ENCODE measurements at regions not wholly inside any gene's neighbourhood (a gene's known extent, or its start where the extent isn't known, plus 50 kb on each side); places are given as distances from the start of the nearest gene placed in this dataset.
"Not testable (repeated sequence)": the region's sequence is repeated elsewhere in the genome, so short reads cannot be mapped to it uniquely, and the experiment has no call there.

DNA sequence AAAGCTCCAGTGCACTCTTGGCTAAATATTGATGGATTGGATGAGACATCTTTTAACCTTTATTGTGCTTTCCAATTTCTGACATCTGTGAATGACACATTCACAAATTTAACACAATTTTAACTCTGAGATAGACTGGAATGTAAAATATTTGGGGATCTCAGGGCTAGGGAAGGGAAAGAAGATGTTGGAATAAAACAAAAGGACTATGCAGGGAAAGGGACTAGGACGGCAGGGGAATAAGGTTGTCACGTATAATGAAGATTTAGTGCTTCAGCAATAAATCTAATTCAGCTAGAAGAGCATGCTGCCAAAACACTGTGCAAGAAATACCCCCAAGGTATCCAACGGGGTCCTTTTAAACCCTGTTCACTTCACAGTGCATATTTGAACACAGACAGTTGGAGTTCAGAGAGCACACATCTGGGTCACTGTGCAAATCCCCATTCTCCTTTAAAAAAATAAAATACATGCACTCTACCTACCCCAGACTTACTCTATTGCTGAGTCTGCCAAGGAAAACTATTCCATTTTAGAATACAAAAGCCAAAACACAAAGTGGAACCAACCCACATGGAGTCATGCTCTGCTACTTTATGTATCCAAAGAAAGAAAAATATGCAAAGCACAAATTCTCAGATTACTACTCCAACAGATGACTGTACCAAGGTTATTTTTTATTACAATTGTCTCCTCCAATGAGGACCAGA is 151.0 kb upstream of the RSPO3 start:
- intact Hi-C loops (cut with DNase I): no loop called here
- no peaks in the 10 kb centered on the region for H3K36me3 ChIP-seq (replicated peaks in 1 of 2; ENCODE audit: insufficient read depth in 1 of 2, low read depth in 2 of 2)
- no peaks in the 10 kb centered on the region for H3K4me1 ChIP-seq
- WGBS, 2 donors: 13 to 32% methylated on average over 3 of the region's 3 CpGs
- no peak for DNase-seq
- H3K27me3 ChIP-seq: no peaks in the 10 kb centered on the region
- no peak overlapping the region for H3K4me3 ChIP-seq
- ATAC-seq: no peak
- no peaks in the 10 kb centered on the region for H3K9me3 ChIP-seq
- TF ChIP-seq, protein P1, sequence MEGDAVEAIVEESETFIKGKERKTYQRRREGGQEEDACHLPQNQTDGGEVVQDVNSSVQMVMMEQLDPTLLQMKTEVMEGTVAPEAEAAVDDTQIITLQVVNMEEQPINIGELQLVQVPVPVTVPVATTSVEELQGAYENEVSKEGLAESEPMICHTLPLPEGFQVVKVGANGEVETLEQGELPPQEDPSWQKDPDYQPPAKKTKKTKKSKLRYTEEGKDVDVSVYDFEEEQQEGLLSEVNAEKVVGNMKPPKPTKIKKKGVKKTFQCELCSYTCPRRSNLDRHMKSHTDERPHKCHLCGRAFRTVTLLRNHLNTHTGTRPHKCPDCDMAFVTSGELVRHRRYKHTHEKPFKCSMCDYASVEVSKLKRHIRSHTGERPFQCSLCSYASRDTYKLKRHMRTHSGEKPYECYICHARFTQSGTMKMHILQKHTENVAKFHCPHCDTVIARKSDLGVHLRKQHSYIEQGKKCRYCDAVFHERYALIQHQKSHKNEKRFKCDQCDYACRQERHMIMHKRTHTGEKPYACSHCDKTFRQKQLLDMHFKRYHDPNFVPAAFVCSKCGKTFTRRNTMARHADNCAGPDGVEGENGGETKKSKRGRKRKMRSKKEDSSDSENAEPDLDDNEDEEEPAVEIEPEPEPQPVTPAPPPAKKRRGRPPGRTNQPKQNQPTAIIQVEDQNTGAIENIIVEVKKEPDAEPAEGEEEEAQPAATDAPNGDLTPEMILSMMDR (IDR thresholded peaks at IDR 0.05): no peak
- TF ChIP-seq POLR2A (IDR thresholded peaks at IDR 0.05): no peak
- no peak overlapping the region for H3K27ac ChIP-seq

DNA sequence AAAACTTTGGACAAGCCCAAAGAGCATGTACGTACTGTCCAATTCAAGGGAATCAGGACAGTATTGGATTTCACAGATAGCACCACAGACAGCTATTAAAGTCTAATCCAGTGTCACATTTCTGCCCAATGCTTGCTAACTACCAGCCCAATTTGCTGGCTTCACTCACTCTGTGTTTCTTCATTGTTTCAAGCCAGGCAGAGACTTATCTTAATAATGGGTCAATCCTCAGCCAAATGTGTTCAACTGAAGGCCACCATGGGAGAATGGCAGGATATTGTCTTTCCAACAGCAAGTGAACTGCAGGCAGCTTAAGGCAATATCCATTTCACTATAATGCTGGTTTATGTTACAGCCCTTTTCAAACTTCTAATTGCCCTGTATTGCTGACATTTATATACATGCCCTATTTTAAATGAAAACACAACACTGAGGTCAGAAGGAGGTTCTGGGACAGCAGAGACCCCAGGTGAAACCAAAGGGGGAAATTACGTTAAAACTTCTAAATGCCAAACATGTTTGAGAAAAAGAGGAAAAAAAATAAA is 142.1 kb upstream of the RSPO3 start:
- 36 to 44% methylated on average over 2 of the region's 2 CpGs for WGBS, 2 donors
- DNase-seq: no peak
- ATAC-seq: no peak

DNA sequence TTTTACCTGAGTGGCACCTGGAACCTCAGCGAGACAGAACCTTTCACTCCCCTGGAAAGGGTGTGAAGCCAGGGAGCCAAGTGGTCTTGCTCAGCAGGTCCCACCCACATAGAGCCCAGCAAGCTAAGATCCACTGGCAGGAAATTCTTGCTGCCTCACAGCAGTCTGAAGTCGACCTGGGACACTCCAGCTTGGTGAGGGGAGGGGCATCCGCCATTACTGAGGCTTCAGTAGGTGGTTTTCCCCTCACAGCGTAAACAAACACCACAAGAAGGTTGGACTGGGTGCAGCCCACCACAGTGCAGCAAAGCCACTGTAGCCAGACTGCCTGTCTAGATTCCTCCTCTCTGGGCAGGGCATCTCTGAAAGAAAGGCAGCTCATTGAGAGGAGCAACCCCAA is 134.7 kb upstream of the RSPO3 start:
- no peaks in the 10 kb centered on the region for H3K4me1 ChIP-seq
- no peaks in the 10 kb centered on the region for H3K27me3 ChIP-seq
- WGBS, 2 donors: 40 to 63% methylated on average over 1 to 4 of the region's 4 CpGs
- peaks cover 0 to 5% (median 0%) of the 10 kb centered on the region in 3 donors for H3K9me3 ChIP-seq
- ATAC-seq (no peak), DNase-seq (no peak)
- no peak overlapping the region for H3K4me3 ChIP-seq
- H3K36me3 ChIP-seq (replicated peaks in 1 of 2; ENCODE audit: insufficient read depth in 1 of 2, low read depth in 2 of 2): no peaks in the 10 kb centered on the region
- H3K27ac ChIP-seq: no peak overlapping the region
- TF ChIP-seq POLR2A (IDR thresholded peaks at IDR 0.05): no peak
- TF ChIP-seq, protein P1 (IDR thresholded peaks at IDR 0.05): no peak
- intact Hi-C loops (cut with DNase I): no loop called here

More for the DNA sequence above, 142.1 kb upstream of the RSPO3 start:
- H3K4me3 ChIP-seq: no peak overlapping the region
- H3K27me3 ChIP-seq: no peaks in the 10 kb centered on the region
- no peak overlapping the region for H3K27ac ChIP-seq
- no peaks in the 10 kb centered on the region for H3K9me3 ChIP-seq
- TF ChIP-seq, protein P1 (IDR thresholded peaks at IDR 0.05): no peak
- TF ChIP-seq POLR2A (IDR thresholded peaks at IDR 0.05): no peak
- H3K36me3 ChIP-seq (replicated peaks in 1 of 2; ENCODE audit: insufficient read depth in 1 of 2, low read depth in 2 of 2): no peaks in the 10 kb centered on the region
- no peaks in the 10 kb centered on the region for H3K4me1 ChIP-seq
- intact Hi-C loops (cut with DNase I): no loop called here

DNA sequence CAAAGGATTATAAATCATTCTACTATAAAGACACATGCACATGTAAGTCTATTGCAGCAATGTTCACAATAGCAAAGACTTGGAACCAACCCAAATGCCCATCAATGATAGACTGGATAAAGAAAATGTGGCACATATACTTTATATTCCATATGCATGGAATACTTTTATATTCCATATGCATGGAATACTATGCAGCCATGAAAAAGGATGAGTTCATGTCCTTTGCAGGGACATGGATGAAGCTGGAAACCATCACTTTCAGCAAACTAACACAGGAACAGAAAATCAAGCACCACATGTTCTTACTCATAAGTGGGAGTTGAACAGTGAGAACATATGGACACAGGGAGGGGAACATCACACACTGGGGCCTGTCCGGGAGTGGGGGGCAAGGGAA is 130.3 kb upstream of the RSPO3 start:
- H3K27ac ChIP-seq; H3K4me3 ChIP-seq; H3K9me3 ChIP-seq; DNase-seq; H3K36me3 ChIP-seq (replicated peaks in 1 of 2; ENCODE audit: insufficient read depth in 1 of 2, low read depth in 2 of 2); ATAC-seq; H3K4me1 ChIP-seq; intact Hi-C loops (cut with DNase I); H3K27me3 ChIP-seq: not testable (repeated sequence)
- 52 to 60% methylated on average over 1 of the region's 1 CpG for WGBS, 2 donors

DNA sequence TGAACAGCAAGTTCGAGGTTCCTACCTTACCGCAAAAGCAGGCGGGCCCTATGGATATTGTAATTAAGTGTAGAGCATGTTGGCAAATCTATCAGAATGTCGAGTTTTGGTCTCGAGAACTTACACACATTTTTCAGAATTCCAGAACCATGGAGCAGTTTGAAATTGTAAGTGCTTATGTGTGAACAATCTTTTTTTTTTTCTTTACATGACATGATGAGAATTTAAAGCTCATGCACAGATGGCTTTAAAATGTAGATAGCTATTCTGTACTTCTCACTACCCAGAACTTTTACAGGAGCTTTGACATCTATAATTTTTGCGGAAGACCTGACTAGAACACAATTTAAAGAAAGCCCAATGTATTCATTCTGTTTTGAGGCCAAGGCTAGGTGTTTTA is 117.8 kb upstream of the RSPO3 start:
- H3K36me3 ChIP-seq (replicated peaks in 1 of 2; ENCODE audit: insufficient read depth in 1 of 2, low read depth in 2 of 2): no peaks in the 10 kb centered on the region
- TF ChIP-seq, protein P1 (IDR thresholded peaks at IDR 0.05): no peak
- no peak for TF ChIP-seq POLR2A (IDR thresholded peaks at IDR 0.05)
- DNase-seq: no peak
- no peaks in the 10 kb centered on the region for H3K9me3 ChIP-seq
- no peaks in the 10 kb centered on the region for H3K27me3 ChIP-seq
- intact Hi-C loops (cut with DNase I): no loop called here
- WGBS, 2 donors: 55 to 58% methylated on average over 6 of the region's 6 CpGs
- no peak for ATAC-seq
- H3K4me3 ChIP-seq: no peak overlapping the region
- no peaks in the 10 kb centered on the region for H3K4me1 ChIP-seq
- H3K27ac ChIP-seq: no peak overlapping the region

Measured in body of pancreas (tissue), 4 donors.